Adrenal gland (tissue), 5 donors: ENCODE measurements at regions not wholly inside any gene's neighbourhood (a gene's known extent, or its start where the extent isn't known, plus 50 kb on each side); places are given as distances from the start of the nearest gene placed in this dataset.

Source experiments
- POLR2A ChIP-seq, 2 donors: fragments of 450-650 bp; IDR thresholded peaks; one replicate each; pipeline ENCODE4 v1.6.1; 2017; ENCODE audit warnings: antibody characterized with exemption in 2 of 2, mild to moderate bottlenecking in 2 of 2, moderate library complexity in 1 of 2
- TF ChIP-seq, protein P1 (sequence below), 6 experiments: fragments of 450-650 bp in 4 of 6; fragments of 200-600 bp in 2 of 6; sonication (generic) in 1 of 6; IDR thresholded peaks; 1 replicate in 5 of 6; 2 replicates in 1 of 6; pipeline versions ENCODE4 v1.5.1 to v1.8.0; 2016 to 2021; ENCODE audit warnings: antibody characterized with exemption in 6 of 6, mild to moderate bottlenecking in 2 of 6, moderate library complexity in 1 of 6
- donor health status: DM: no; HTN: no; CAD: no.

DNA sequence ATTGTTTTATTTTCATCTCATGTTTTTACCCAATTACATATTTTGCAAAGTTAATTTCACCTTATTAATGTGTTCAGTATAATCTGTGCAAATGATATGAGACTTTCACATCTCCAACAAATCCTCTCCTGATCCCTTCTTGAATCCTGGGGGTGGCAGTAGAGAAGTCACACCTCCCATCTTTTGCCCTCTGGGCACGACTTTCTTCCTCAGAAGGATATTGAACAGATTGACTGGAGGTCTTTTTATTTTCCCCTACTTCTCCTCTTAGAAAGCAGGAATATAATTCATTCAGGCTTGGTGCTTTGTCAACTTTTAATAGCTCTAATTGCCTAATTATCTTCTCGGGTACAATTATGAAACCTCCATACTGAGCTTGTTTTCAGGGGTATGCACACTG lies 1037.1 kb upstream of the NUDT12 start:
- TF ChIP-seq, protein P1, sequence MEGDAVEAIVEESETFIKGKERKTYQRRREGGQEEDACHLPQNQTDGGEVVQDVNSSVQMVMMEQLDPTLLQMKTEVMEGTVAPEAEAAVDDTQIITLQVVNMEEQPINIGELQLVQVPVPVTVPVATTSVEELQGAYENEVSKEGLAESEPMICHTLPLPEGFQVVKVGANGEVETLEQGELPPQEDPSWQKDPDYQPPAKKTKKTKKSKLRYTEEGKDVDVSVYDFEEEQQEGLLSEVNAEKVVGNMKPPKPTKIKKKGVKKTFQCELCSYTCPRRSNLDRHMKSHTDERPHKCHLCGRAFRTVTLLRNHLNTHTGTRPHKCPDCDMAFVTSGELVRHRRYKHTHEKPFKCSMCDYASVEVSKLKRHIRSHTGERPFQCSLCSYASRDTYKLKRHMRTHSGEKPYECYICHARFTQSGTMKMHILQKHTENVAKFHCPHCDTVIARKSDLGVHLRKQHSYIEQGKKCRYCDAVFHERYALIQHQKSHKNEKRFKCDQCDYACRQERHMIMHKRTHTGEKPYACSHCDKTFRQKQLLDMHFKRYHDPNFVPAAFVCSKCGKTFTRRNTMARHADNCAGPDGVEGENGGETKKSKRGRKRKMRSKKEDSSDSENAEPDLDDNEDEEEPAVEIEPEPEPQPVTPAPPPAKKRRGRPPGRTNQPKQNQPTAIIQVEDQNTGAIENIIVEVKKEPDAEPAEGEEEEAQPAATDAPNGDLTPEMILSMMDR (IDR thresholded peaks at IDR 0.05) = no peak
- no peak for TF ChIP-seq POLR2A (IDR thresholded peaks at IDR 0.05)
